GM21576 (cell line): ENCODE measurements at regions not wholly inside any gene's neighbourhood (a gene's known extent, or its start where the extent isn't known, plus 50 kb on each side); places are given as distances from the start of the nearest gene placed in this dataset.

ENCODE experiments used
- ATAC-seq: cut with Tn5 transposase; IDR thresholded peaks from one replicate; pipeline ENCODE4 v1.9.1; 2021; ENCODE audit warnings: mild to moderate bottlenecking, moderate library complexity; ENCODE audit not compliant: unreplicated experiment

DNA sequence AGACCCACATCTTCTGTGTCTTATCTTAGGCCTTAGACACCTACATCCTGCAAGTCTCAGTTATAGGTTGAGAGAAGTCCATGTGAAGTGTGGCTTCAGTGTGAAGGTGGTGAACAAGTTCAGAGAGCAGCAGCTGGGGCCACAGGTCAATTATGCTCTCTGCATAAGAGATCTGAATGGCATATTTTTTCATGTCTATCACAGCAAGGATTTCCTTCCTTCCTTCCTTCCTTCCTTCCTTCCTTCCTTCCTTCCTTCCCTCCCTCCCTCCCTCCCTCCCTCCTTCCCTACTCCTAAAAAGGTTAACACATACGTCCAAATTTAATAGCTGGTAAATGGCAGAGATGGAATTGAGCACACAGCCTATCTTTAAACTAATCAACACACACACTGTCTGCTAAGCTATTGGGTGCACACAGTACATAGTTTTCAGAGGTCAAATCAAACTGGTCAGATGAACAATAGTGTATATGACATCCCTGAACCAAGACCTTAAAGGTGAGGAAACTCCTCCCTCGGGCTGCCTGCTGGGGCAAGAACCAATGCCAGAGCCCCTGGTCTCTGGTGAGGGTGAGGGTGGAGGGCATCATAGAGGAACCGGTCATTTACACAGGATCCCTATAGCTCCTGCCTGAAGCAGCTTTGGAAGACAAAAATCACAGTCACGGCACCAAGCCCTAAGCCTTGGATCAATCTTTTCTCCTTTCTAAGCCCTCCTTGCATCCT, 240.9 kb downstream of the ICOS start:
- peak; percentile 24 for ATAC-seq

DNA sequence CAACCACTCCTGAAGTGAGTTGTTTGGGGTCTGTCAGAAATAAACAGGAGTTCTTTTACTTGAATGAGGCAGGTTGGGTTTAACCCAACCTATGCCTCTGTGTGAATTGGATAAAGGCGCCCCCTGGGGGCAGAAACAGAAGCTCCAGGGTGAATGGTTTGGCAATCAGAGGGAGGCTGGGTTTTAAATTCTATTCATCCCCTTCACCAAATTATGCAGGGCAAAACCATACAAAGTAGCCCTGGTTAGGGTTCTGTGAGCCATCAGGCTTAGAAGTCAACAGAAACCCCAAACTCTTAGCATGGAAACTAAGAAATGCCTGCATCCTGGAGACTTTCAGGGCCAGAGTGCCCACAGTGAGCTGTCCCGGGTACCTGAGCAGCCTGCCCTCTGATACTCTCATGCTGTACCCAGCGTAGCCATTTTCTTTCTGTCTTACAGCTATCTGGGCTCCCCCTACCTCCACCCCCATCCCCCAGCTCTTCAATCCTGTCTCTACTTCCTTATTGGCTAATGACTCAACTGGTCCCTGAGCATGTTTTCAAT, 241.5 kb downstream of the ICOS start:
- ATAC-seq: peak; percentile 77

DNA sequence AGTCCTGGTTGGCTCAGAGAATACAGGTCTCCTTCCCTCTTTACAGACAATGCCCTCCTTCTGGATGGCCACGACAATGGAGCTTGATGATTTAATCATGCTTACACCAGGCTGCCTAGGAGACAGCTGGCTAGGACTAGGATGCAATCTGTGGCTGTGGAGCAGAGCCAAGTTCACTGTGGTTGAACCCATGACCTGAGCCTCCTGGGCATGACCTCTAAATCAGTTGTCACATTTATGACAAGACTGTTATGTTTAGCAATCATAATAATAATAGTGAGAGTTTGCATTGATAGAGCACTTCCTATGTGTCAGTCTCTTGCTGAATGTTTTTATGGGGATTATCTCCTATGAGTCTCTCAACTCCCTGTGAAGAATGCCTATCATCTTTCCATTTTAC, 244.1 kb downstream of the ICOS start:
- no peak for ATAC-seq

DNA sequence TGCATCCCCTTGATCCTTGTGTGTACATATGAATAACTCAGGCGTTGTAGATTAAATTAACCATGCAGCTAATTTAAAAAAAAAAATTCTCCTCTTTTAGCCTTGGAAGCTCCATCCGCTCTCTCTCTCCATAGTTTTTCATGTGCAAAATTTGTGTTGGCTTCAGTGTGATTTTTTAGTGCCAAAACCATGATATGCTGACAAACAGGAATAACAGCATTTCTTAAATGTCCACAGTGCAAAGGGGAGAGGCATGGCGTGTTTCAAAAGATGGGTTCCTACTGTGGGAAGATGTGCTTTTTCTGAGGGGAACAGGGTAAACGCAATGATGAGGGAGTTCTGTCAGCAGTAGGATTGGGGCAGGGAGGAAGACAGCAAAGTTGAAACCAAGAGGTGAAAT, 247.0 kb downstream of the ICOS start:
- ATAC-seq: no peak

DNA sequence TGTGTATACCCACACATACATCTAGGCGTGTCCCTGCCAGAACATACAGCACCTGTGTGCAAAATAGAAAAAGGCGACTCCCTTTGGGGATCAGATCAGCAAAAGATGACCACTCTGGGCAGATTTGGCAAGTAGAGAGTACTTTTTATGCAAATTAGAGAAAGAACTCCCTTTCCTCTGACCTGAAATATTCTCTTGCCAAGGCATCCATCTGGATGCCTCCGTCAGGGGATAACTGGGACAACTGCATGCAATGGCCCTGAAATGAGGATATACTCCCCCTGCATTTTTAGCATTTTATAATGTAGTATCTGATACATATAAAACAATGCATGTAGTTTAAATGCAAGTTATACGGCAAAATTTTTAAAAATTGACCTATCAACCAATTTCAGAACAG, 247.7 kb downstream of the ICOS start:
- no peak for ATAC-seq

DNA sequence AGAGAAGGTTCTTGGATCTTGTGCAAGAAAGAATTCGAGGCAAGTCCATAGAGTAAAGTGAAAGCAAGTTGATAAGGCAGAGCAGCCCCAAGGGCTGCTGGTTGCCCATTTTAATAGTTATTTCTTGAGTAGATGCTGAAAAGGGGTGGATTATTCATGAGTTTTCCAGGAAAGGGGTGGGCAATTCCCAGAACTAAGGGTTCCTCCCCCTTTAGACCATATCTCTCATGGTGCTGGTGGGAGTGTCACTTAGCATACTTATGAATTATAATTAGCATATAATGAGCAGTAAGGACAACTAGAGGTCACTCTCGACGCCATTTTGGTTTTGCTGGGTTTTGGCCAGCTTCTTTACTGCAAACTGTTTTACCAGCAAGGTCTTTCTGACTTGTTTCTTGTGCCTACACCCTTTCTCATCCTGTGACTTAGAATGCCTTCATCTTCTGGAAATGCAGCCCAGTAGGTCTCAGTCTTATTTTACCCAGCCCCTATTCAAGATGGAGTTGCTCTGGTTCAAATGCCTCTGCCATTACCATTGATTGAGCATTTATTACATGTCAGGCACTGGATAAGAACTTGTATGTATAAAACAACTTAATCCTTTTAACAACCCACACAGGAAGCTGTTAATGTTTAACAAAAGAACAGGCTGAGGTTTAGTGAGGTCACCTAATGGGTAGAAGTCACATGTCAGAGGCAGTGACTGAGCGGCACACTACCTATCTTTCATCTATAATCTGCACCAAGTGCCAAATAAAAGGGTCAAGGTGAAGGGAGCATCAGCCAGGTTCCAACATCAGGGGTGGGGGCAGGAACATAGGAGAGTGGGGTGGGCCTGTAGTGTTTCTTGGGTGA, 250.9 kb downstream of the ICOS start:
- ATAC-seq: no peak

DNA sequence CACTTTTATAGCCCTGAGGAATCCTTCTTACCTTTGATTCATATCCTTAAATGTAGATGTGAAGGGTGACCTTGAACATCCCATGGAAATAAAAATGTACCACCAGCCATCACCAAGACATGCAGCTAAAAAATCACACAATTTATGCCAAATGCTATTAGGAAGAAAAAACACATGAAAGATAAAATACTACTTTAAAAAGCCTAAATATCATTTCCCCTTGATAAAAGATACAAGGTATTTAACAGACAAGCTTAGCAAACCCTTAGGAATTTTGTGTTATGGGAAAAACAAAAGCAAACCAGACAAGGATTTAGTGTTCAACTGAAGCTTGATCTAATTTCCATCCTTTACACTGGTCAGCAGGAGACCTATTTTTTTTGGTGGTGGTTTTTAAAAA, 255.0 kb downstream of the ICOS start:
- no peak for ATAC-seq

DNA sequence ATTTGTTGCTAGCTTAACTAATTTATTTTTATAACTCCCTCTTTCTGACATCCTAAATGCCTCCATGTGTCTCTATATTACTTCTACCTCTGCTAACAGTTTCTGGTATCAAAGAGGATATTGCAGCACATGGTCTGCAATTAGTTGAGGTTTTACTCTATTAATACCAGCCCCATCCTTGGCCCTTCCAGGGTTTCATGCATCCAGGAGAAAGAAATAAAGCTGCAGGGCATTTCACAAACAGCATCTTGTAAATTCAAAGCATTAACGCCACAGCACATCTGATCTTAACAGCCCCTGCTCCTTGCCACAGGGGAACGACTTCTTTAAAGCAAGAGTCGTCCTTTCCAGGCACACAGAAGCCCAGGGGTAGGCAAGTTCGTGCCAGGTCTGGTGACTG, 258.9 kb downstream of the ICOS start:
- no peak for ATAC-seq

DNA sequence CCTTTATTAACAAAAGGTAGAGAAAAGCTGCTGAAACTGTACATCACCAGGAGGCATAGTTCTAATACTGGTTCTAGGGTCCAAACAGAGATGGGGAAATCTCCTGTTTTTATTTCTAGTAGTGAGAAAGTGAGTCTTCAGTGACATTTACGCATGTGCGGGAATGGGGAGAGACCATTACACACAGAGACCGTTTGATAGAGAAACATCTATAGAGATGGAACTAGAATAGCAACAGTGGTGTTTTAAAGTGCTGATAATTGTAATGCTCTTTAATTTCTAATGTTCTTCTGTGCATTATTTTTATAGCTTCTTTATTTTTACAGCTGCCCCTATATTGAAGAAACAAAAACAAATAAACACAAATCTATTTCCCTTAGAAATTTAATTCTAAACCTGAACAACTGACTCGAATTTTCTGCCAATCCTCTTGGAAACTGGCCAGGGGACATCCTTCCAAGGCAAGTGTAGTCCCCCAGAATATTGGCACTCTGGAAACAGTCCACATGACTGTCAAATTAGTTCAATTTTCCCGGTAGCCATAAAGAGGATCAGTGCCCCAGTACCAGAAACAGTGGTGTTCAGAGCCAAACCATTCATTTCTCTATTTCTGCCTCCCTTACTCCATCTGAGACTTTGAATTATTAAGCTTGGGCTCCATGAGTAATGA, 260.9 kb downstream of the ICOS start:
- no peak for ATAC-seq

DNA sequence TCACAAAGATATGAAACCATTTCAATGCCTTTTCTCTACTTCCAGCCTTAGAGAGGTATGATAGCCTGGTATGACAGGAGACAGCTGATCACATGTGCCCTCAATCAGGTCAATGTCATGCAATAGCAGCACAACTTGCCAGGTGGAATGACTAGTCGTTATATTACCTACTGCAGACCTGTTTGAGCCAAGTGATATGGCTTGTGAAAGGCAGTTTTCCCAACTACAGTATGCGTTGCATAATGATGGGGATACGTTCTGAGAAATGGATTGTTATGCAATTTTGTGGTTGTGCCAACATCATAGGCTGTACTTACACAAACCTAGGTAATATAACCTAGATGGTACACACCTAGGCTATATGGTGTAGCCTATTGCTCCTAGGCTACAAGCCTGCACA, 262.8 kb downstream of the ICOS start:
- ATAC-seq: no peak

DNA sequence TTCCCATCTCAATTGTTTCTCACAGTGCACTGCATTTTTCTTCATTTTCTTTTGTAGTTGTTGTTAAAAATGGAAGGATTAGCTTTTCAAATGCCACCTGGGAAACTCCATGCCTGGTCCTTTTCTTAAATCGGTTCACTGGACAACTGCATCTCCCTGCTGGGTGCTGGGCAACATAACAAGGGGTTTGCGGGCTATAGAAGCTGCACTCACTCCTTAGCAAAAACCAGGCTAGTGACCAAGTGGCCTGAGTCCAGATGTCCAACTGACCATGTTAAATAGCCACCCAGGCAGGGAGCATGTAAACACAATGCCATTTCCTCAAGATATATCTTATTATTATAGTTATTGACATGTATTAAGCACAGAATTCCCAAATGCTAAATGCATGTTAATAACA, 264.9 kb downstream of the ICOS start:
- ATAC-seq: no peak

DNA sequence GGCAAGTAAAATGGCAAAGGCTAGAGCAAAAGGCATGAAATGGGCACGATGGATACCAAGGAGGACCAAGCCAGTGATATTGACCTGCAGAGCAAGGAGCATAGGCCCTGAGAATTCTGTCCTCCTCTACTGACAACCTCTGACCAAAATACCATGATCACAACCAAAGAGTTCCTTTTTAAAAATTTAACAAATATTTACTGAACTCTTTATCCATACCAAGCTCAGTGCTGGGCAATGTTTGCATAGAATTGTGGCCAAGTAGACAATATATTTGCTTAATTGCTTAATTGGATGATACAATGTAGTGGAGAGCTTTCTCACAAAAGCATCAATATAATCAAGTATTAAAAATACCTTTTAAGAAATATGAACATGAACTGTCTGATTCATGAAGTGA, 265.7 kb downstream of the ICOS start:
- ATAC-seq: no peak

DNA sequence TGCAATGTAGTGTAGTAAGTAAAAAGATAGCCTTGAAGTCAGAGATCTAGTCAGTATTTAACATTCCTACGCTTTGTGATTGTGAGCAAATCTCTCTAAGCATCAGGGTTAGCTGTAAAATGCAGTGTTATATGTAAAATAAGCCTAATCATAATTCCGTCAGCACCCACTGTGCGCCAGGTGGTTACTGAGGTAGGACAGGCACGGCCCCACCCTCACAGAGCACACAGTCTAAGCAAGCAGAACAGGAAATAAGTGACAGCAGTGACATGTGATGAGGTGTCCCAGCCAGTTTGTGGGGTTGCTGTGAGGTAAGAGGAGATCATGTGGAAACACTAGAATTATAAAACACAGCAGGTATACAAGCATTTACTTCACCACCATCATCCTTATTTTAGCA, 267.1 kb downstream of the ICOS start:
- no peak for ATAC-seq

DNA sequence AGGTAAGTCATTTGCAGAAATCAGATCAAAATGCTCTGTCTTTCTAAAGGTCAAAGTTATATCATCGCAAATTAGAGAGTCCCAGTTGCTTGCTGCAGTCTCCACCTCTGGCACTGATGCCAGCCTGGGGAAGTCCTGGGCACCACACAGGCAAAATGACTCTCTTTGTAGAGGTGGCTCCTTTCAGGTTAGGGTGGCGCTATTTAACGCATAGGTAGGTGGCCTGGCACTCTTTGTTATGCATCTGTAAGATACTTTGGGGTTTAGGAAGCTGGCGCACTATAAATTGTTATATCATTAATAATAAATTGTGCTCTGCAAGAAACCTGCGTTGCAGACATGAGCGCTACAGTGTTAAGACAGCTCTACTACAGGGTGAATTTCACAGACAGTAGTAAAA, 268.5 kb downstream of the ICOS start:
- no peak for ATAC-seq

DNA sequence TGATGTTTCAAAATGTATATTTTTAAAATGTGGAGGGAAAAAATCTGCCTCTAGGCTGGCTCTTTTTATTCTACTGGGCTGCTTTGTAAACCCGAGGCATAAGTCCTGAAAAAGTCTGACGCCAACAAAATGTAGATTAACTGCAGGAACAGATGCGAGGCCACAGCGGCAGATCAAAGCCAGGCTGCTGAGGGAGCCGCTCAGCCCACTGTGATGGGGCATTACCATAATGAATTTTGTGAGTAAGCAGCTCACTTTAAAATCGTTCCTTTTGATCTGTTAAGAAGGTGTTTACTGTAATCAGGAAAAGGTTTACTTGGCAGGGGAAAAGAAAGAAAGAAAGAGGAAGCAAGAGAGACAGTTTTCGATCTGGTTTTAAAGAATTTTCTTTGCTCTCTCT, 269.0 kb downstream of the ICOS start:
- no peak for ATAC-seq

DNA sequence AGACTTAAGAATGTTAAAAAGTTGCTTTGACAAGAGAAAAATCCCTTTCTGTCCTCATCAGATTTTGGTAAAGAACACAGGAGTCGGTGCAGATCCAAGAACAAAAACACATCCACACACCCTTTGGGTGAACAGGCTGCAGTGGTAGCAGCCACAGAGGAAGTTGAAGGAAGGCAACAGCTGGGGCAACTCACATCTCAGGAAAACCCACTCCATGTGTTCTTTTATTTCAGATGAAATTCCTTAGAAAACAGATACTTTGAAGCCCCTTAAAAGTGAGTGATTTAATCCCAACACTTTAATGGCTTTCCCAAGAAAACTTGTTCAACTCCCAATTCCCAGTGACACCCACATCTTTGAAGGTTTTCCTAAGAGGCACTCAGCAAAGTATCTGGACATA, 271.3 kb downstream of the ICOS start:
- ATAC-seq: no peak

DNA sequence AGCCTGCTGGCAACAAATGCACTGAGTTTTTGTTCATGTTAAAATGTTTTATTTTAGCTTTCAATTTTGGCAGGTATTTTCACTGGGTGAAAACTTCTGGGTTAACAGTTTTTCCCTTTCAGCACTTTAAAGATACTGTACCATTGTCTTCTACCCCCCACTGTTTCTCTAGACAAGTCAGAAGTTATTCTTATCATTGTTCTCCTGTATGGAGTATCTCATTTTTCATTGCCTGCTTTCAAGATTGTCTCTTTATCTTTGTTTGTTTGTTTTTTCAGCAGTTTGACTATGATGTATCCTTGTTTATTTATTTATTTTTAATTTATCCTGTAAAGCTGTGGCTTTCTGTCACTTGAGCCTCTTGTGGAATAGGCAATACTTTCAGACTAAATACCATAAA, 277.0 kb downstream of the ICOS start:
- no peak for ATAC-seq

DNA sequence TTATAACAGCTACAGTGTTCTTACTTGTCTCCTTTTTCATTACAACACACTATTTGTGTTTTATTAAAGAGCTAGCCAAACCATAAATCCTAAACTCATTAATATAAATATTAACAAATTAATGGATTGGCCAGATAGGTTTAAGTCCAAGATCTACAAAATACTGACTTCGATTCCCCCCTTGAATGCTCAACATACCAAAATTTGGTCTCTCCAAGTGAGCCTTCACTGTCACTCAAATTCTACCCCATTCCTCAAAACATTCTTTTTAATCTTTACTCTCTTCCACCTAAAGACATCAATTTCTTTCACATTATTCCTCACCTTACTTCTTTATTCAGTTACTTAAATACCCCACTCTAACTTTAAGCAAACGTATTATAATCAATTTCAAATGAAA, 281.5 kb downstream of the ICOS start:
- no peak for ATAC-seq

DNA sequence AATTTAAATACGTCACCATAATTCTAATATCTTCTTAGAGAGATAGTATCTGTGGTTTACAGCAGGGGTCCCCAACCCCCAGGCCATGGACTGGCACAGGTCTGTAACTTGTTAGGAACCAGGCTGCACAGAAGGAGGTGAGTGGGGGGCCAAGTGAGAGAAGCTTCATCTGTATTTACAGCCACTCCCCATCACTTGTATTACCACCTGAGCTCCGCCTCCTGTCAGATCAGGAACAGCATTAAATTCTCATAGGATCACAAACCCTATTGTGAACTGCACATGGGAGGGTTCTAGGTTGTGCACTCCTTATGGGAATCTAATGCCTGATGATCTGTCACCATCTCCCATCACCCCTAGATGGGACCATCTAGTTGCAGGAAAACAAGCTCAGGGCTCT, 282.6 kb downstream of the ICOS start:
- ATAC-seq: no peak

DNA sequence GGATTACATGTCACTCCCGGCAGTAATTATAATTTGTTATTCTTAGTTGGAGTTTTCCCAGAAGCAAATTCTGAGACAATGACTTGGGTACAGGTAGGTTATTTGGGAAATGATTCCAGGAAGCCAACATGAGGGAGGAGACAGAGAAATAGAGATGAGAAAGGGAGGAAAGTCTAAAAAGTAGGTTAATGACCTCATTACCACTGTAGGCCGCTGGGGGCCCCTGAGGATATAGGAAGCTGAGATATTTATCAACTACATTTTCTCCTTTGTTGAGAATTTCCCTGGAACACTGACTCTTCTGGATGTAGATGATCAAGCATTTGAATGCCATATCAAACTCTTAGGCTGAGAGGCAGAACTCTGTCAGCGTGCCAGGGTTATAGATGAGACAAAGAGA, 284.3 kb downstream of the ICOS start:
- ATAC-seq: no peak

DNA sequence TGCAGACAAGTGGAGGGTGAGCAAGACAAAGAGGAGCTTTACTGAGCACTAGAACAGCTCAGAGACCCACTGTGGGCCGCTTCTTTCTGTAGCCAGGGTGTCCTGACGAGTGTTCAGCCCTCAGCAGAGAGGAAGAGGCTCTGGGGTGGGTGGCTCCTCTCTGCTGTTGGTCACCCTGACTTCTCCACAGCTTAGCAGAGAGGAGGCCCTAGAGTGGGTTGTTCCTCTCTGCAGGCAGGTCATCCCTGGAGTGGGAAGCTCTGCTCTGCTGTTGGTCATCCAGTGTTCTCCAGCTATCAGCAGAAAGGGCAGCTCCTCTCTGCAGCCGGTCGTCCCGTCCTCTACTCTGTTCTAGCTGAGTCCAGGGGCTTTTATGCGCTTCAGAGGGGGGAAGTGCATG, 286.5 kb downstream of the ICOS start:
- ATAC-seq: no peak

DNA sequence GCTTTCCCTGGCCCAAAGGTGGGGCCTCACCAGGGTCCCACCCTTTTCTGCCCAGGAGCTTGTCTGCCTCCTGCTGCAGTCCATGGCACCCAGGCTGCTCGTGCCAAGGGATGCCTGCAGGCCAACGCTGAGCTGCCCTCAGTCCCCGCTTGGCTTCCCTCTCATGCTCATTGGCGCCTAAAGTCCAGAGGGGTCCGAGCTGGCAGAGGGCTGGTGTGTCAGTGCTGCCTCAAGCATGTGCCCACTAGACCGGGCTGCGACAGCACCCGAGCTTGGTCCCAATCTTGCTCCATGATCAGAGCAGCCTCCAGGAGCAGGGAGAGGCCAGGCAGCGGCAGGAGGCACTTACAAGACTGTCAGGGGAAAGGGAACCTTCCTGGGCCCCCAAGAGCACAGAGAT, 287.0 kb downstream of the ICOS start:
- no peak for ATAC-seq
